ENCODE measurements at regions not wholly inside any gene's neighbourhood (a gene's known extent, or its start where the extent isn't known, plus 50 kb on each side); places are given as distances from the start of the nearest gene placed in this dataset.

DNA sequence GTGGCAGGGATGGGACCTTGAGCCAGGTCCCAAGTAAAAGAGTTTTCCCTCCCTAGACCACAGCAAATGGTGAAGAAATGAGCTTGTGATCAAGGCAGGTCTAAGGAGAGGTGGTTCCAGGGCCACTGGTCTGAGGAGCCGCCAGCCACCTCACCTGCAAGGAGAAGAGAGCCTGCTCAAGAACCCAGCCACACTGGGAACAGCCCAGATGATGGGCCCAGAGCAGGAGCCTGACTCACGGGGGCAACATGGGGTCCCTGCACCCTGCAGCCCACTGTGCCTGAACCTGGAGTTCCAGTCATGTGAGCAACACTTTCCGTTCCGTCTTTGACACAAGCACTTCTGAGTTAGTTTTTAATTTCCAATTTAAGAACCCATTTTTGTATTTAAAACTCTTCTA, 204.5 kb upstream of the CDH4 start:
- ATAC-seq (no peak), DNase-seq (no peak)
- 86 to 94% (median 93%) methylated on average over 4 of the region's 4 CpGs for WGBS, 3 donors
- Histone ChIP-seq H3K4me3 (no peak overlapping the region), H3K27ac (no peak overlapping the region), H3K27me3 (ENCODE audit: insufficient read depth in 3 of 3, low read length in 2 of 3) (peaks cover 0 to 5% (median 0%) of the 10 kb centered on the region in 3 donors), H3K9me3 (no peaks in the 10 kb centered on the region), H3K36me3 (ENCODE audit: insufficient read depth in 1 of 2, low read depth in 1 of 2) (no peaks in the 10 kb centered on the region), H3K4me1 (no peaks in the 10 kb centered on the region)
- intact Hi-C loops (cut with DNase I) = no loop called here
- TF ChIP-seq, protein P1, sequence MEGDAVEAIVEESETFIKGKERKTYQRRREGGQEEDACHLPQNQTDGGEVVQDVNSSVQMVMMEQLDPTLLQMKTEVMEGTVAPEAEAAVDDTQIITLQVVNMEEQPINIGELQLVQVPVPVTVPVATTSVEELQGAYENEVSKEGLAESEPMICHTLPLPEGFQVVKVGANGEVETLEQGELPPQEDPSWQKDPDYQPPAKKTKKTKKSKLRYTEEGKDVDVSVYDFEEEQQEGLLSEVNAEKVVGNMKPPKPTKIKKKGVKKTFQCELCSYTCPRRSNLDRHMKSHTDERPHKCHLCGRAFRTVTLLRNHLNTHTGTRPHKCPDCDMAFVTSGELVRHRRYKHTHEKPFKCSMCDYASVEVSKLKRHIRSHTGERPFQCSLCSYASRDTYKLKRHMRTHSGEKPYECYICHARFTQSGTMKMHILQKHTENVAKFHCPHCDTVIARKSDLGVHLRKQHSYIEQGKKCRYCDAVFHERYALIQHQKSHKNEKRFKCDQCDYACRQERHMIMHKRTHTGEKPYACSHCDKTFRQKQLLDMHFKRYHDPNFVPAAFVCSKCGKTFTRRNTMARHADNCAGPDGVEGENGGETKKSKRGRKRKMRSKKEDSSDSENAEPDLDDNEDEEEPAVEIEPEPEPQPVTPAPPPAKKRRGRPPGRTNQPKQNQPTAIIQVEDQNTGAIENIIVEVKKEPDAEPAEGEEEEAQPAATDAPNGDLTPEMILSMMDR (IDR thresholded peaks at IDR 0.05) = no peak

DNA sequence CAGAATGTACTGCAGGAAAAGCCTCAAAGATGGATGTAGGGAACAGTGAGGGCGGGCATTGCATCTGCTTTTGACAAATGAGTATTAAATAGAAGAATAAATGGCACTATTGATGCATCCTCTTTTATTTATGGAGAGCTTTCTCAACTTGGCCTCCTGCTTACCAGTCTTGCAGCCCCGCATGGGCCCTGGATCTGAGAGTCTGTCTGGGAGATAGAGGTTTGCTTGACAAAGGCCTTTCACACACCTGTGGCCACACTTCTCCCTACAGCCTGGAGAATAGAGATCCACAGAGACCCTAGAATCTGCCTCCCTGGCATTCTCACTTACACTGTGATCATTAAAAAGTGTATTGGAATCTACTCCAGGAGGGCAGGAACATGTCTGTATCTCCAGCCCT, 203.8 kb upstream of the CDH4 start:
- intact Hi-C loops (cut with DNase I) = loop anchor here in 1 of 2 donors (1.0 kb wide), 1 partner anchor 47 kb away; no protein-coding TSS in a partner anchor
- no peaks in the 10 kb centered on the region for H3K36me3 ChIP-seq (ENCODE audit: insufficient read depth in 1 of 2, low read depth in 1 of 2)
- no peak overlapping the region for H3K27ac ChIP-seq
- whole genome bisulfite sequencing, 3 donors = 92 to 97% (median 96%) methylated on average over 2 of the region's 2 CpGs
- H3K4me3 ChIP-seq = no peak overlapping the region
- H3K4me1 ChIP-seq = no peaks in the 10 kb centered on the region
- TF ChIP-seq, protein P1 (IDR thresholded peaks at IDR 0.05) = no peak
- no peaks in the 10 kb centered on the region for H3K9me3 ChIP-seq
- peaks cover 0 to 5% (median 0%) of the 10 kb centered on the region in 3 donors for H3K27me3 ChIP-seq (ENCODE audit: insufficient read depth in 3 of 3, low read length in 2 of 3)
- ATAC-seq = no peak
- no peak for DNase-seq

DNA sequence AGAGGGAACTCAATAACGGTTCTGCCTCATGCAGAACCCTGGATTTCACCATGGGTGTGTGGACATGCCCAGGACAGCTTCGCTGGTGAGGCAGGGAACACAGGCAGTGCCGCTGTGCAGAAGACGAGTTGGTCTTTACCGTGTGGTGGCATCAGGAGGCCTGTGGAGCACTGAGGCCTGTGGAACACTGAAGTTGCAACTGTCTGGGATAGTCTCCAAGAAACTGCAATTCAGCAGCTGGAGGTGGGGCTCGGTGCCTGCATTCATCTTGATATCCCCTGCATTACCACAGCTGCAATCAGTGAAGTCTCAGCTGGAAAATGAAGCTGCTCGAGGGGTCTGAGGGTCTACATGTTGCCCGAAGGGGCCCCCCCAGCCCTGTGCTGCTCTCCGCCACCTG, 202.4 kb upstream of the CDH4 start:
- Histone ChIP-seq H3K4me1 (no peaks in the 10 kb centered on the region), H3K27ac (no peak overlapping the region), H3K27me3 (ENCODE audit: insufficient read depth in 3 of 3, low read length in 2 of 3) (no peaks in the 10 kb centered on the region), H3K36me3 (ENCODE audit: insufficient read depth in 1 of 2, low read depth in 1 of 2) (no peaks in the 10 kb centered on the region), H3K9me3 (no peaks in the 10 kb centered on the region), H3K4me3 (no peak overlapping the region)
- intact Hi-C loops (cut with DNase I) = no loop called here
- DNase-seq (no peak), ATAC-seq (no peak)
- TF ChIP-seq, protein P1 (IDR thresholded peaks at IDR 0.05) = no peak
- WGBS, 3 donors = 34 to 45% (median 42%) methylated on average over 9 of the region's 9 CpGs

DNA sequence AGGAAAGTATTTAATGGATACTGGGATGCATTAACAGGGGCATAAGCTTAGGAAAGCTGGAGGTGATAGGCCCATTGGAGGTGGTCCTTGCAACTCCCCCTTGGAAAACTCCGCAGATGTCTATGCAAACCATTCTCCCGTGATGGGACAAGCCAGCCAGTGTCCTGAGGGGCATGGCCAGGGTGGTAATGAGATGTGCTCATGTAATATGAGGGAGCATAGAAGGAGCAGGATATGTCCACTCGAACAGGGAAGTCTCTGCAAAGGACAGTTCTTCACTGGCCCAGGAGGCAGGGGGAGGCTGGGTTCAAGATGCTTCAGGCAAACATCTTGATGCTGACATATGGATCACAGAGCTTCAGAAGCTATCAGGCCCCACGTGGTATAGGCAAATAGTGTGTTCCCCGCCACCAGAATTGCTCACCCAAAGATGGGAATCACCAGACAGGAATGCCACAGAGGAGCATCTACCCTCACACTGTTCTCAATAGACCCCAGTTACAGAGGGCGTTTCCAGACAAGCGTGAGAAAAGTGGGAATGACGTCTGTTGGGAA, 201.6 kb upstream of the CDH4 start:
- H3K4me3 ChIP-seq = no peak overlapping the region
- no peaks in the 10 kb centered on the region for H3K36me3 ChIP-seq (ENCODE audit: insufficient read depth in 1 of 2, low read depth in 1 of 2)
- whole genome bisulfite sequencing, 3 donors = 76 to 93% (median 88%) methylated on average over 8 of the region's 8 CpGs
- TF ChIP-seq, protein P1 (IDR thresholded peaks at IDR 0.05) = no peak
- ATAC-seq = no peak
- H3K4me1 ChIP-seq = no peaks in the 10 kb centered on the region
- no peak for DNase-seq
- H3K27me3 ChIP-seq (ENCODE audit: insufficient read depth in 3 of 3, low read length in 2 of 3) = peaks cover 0 to 3% (median 0%) of the 10 kb centered on the region in 3 donors
- intact Hi-C loops (cut with DNase I) = no loop called here
- H3K27ac ChIP-seq = no peak overlapping the region
- H3K9me3 ChIP-seq = no peaks in the 10 kb centered on the region

DNA sequence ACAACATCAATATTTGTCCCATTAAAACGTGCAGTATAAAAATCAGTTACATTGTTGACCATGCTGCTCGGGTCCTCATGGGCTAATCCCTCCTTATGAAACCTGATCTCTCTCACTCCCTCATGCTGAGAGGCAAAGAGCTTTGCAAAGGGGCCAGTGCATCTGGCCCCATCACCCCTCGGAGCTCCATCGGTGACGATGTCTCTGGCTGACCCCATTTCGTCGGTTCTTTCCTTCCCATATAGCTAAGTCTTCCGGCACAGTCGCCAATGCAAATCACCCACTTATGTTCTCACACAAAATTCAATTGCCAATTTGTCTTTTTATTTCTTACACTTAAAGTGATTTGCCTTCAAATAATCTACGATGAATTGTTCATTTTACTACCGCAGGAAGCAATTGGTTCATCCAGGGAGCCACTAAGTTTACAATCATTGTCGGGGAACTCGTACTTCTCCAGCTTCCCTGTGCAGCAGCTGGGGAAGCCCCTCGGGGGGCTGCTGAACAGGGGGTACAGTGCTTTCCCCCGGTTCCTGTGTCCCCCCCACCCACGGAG, 199.8 kb upstream of the CDH4 start:
- H3K36me3 ChIP-seq (ENCODE audit: insufficient read depth in 1 of 2, low read depth in 1 of 2) = no peaks in the 10 kb centered on the region
- no peak overlapping the region for H3K4me3 ChIP-seq
- intact Hi-C loops (cut with DNase I) = no loop called here
- no peak overlapping the region for H3K27ac ChIP-seq
- no peaks in the 10 kb centered on the region for H3K9me3 ChIP-seq
- DNase-seq = no peak
- ATAC-seq = no peak
- H3K27me3 ChIP-seq (ENCODE audit: insufficient read depth in 3 of 3, low read length in 2 of 3) = peaks cover 0 to 3% (median 0%) of the 10 kb centered on the region in 3 donors
- 44 to 47% (median 45%) methylated on average over 16 of the region's 16 CpGs for WGBS, 3 donors
- H3K4me1 ChIP-seq = no peaks in the 10 kb centered on the region
- TF ChIP-seq, protein P1 (IDR thresholded peaks at IDR 0.05) = no peak
